Retinal pigment epithelial cell (primary cell): ENCODE measurements at regions not wholly inside any gene's neighbourhood (a gene's known extent, or its start where the extent isn't known, plus 50 kb on each side); places are given as distances from the start of the nearest gene placed in this dataset.

ENCODE experiments used
- DNase-seq: peaks from one replicate; pipeline ENCODE4 v3.0.0-alpha.2; 2010; ENCODE audit warnings: low read depth
- H3K4me3 ChIP-seq: 2 replicates; pipeline ENCODE4 v1.5.1; 2011; ENCODE audit warnings: mild to moderate bottlenecking, low read length, control low read depth, moderate library complexity
- TF ChIP-seq, protein P1 (sequence below): conservative IDR thresholded peaks from 2 replicates; pipeline ENCODE4 v1.5.1; 2011; ENCODE audit warnings: low read depth, low read length, control low read depth, inconsistent platforms

DNA sequence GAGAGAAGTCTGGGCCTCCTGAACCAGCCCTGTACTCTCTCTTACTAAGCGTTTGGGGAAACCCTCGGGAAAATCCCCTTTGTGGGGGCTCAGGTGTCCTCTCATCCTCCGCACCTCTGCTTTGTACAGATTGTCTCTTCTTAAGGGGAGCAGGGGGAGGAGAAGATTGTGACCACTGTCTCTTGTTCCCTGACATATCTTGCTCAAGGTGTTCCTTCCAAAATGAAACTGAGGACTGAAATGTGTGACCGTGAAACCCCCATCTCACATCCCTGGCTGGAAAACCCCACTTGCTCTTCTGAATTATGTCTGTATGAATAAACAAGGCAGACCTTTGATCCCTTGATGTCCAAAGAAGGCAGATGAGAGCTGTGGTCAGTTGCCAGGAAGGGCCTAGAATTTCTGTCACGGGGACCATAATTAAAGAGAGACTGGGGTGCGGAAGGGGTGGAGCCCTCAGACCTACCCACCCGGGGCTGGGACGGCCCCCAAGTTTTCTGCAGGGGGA, 369.8 kb downstream of the AACS start:
- TF ChIP-seq, protein P1, sequence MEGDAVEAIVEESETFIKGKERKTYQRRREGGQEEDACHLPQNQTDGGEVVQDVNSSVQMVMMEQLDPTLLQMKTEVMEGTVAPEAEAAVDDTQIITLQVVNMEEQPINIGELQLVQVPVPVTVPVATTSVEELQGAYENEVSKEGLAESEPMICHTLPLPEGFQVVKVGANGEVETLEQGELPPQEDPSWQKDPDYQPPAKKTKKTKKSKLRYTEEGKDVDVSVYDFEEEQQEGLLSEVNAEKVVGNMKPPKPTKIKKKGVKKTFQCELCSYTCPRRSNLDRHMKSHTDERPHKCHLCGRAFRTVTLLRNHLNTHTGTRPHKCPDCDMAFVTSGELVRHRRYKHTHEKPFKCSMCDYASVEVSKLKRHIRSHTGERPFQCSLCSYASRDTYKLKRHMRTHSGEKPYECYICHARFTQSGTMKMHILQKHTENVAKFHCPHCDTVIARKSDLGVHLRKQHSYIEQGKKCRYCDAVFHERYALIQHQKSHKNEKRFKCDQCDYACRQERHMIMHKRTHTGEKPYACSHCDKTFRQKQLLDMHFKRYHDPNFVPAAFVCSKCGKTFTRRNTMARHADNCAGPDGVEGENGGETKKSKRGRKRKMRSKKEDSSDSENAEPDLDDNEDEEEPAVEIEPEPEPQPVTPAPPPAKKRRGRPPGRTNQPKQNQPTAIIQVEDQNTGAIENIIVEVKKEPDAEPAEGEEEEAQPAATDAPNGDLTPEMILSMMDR: no peak
- no peak overlapping the region for H3K4me3 ChIP-seq
- no peak for DNase-seq

DNA sequence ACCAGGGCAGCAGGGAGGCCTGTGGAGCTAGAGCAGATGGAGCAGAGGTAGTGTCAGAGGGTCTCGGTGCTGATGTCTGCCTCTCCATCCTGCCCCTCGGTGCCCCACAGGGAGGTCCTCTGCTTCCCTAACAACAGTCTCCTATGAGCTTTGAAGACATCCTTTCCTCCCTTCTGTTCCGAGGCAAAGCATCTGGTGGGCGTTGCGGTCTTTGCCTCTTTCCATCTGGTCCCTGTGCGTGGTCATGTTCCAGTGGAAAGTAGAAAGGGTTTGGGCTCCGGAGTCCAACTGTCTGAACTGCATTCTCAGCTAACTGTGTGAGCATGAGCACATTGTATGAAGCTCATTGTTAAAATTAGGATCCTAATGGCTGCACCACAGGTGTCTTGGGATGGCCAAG, 370.6 kb downstream of the AACS start:
- TF ChIP-seq, protein P1: no peak
- DNase-seq: no peak
- H3K4me3 ChIP-seq: no peak overlapping the region

- TF ChIP-seq, protein P1: no peak
- no peak overlapping the region for H3K4me3 ChIP-seq
Measured at GRCh38 chr12:125436686-125437085, 371.5 kb downstream of the AACS start.

GRCh38 chr12:125440399-125440798, 375.2 kb downstream of the AACS start:
- H3K4me3 ChIP-seq: no peak overlapping the region
- TF ChIP-seq, protein P1: no peak
- no peak for DNase-seq

More at GRCh38 chr12:125436686-125437085, 371.5 kb downstream of the AACS start:
- DNase-seq: no peak

GRCh38 chr12:125443341-125443740, 378.1 kb downstream of the AACS start:
- TF ChIP-seq, protein P1: no peak
- no peak for DNase-seq
- no peak overlapping the region for H3K4me3 ChIP-seq

GRCh38 chr12:125451408-125451807, 386.2 kb downstream of the AACS start:
- no peak for DNase-seq
- H3K4me3 ChIP-seq: no peak overlapping the region
- TF ChIP-seq, protein P1: no peak

DNA sequence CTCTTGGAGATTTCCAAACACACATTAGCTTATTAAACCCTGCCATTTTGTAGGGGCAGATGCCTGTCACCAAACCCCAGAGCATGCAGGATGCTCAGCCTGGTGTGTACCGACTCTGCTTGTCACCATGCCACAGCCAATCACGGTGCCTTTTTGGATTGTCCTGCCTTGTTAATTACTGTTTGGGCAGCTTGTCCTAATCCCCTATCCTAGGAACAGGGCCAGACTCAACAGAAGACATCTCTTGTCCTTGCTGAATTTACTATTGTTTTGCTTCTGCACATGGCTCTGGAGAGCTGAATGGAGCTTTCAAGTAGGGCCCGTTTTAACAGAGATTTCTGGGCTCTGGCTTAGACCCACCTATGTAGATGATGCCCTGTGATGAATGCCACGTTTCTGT, 388.5 kb downstream of the AACS start:
- no peak for DNase-seq
- TF ChIP-seq, protein P1: no peak
- no peak overlapping the region for H3K4me3 ChIP-seq
